NCI-H524 treated with DMSO at 0.1 percent for 48 hours (cell line): ENCODE measurements at regions not wholly inside any gene's neighbourhood (a gene's known extent, or its start where the extent isn't known, plus 50 kb on each side); places are given as distances from the start of the nearest gene placed in this dataset.
"Not testable (repeated sequence)": the region's sequence is repeated elsewhere in the genome, so short reads cannot be mapped to it uniquely, and the experiment has no call there.

Experiments used
- DNase-seq: peaks from one replicate; lab custom pipeline; 2025; lab: John Stamatoyannopoulos, UW

DNA sequence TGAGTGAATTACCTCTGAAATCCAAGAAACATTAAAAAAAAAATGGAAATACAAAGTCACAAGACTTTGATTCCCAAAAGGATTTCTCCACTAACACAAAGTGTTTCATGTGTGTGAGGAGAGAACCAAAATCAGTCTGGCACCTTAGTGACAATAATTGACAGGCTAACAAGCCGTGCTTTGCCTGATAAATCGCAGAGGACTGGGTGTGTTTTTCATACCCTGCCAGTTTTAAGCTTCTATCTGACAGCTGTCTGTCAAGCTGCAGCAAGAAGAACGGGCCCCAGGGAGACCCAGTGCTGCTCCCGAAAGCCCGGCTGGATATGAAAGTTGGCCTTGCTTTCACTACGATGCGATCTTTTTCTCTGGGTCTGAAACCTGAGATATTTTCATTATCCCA lies 101.6 kb upstream of the KCNK2 start:
- DNase-seq, result no peak

DNA sequence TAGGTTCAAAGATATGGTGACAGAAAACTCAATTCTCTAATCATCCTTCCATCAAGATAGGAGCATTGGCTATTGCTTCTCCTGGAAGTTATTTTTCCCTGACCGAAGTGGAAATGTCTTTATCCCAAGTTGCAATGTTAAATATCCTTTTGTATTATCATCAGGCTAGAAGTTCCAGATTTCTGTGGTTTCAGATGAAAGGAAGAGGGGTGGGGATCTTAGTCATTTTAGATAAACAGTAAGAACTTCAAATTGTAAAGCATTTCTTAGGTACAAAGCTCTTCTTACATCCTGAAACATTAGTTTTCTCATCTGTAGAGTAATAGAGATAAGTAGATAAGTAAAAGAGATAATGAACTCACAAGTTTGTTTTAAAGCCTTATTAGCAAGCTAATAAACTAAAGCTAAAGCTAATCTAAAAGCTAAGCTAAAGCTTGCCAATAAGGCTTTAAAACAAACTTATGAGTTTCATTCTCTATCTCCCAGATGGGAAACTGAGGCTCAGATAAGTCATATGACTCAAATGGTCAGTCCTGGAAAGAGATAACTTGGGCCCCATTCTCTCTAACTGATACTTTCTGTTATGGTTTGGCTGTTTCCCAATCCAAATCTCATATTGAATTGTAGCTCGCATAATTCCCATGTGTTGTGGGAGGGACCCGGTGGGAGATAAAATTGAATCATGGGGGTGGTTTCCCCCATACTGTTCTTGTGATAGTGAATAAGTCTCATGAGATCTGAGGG lies 99.2 kb upstream of the KCNK2 start:
- no peak for DNase-seq

DNA sequence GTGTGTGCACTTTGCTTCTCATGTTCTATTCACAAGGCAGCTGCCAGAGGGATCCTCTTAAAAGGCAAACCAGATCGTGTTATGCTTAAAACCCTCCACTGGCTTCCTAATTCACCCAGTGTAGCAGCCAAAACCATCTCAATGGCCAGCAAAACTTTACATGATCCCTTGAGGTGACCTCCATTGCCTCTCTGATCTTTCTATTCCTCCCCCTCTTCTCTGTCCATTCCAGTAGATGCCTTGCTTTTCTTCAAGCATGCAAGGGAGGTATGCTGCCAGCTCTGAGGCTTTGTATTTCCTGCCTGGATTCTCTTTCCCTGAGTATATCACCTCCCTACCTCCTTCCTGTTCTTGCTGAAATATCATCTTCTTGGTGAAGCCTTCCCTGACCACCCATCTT lies 93.2 kb upstream of the KCNK2 start:
- no peak for DNase-seq

DNA sequence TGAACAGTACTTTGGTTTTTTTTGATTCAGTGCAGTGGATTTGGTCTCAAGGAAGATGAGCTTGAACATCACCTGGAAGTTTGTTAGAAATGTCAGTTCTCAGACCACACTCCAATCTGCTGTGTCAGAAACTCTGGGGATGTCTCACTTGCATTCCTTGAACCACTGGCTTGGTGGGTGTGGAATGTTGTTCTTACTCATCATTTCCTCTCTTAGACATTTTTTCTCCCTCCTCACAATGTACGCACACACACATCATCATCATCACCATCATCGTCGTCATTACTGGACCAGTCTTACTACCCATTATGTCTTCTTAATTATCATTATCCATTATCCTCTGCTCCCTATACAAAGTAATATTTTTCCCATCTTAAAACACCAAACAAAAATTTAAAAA lies 91.9 kb upstream of the KCNK2 start:
- DNase-seq, result no peak

DNA sequence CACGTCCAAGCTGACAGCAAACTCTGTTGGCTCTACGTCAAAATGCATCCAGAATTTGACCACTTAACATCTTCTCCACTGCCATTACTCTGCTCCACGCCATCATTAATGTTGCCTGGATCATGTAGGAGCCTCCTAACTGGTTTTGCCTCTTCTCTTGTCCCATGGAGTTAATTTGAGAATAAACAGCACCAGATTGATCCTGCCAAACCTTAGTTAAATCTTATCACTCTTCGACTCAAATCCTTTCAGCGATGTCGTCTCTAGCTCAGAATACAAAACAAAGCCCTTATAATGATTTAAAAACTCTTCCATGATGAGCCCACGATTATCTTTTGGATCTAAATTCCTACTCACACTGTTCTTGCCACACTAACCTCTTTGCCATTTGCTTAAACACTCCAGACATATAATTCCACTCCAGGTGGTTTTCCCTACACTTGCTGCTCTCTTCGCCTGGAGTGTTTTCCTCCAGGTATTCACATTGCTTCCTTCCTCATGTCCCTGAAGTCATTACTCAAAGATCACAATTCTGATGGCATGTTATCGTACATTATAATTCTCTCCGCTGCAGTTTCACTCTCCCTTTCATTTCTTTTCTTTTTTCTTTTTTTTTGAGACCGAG lies 90.7 kb upstream of the KCNK2 start:
- DNase-seq, result no peak

DNA sequence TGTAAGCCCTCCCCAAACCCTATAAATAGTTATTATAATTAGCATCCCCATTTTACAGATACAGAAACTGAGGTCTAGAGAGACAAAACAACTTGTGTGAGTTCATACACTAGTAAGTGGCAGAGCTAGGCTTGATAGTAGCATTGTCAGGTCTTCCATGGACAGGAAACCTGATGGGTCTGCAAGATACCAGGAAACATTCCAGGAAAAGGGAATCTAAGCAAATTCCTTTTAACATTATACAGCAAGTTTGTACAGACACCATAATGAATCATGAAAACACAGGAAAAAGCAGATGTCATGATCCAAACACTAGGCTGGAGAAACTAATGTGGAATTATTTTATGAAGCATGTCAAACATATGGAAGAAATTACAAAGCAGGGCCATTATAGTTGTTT lies 89.1 kb upstream of the KCNK2 start:
- DNase-seq, result no peak

DNA sequence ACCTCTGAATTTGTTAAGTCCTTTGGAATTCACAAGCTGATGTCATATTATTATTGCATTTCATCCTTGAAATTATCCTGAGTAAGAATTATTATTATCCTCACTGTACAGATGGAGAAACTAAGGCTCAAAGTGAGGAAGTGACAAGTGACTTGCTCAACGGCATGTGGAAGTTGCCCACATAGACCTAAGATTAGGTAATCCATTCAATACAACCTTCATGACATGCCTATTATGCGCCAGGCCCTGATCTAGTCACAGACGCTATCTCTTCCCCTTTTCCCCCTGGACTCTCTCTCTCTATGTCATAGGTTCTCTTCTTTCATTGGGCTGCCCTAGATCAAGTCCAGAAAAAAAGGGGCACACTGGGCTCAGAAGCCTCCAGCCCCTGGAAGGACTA lies 84.9 kb upstream of the KCNK2 start:
- no peak for DNase-seq

DNA sequence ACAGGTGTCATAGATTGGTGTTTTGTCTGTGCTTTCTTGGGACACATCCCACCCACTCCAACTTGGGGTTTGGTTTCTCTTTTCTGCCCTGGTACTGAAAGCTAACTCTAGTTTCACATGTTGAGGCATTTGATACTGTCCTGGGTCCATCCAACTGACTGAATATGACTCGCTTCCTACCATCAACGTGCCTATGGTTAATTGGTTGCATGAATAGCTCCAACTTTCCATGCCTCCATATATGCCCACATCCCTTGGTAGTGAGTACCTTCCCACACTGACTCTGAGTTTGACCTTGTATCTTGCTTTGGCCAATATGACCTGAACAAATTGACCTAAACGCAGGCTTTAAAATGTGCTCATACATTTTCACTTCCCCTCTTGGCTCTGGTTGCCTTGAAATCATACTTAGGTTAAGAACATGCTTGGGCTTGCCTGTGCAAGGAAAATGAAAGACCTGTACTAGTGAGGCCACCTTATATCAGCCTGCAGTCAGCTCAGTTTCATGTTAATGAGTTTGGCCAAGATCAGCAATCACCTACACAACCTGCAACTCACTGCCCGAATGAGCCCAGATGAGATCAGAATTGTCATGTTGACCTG lies 81.0 kb upstream of the KCNK2 start:
- no peak for DNase-seq

DNA sequence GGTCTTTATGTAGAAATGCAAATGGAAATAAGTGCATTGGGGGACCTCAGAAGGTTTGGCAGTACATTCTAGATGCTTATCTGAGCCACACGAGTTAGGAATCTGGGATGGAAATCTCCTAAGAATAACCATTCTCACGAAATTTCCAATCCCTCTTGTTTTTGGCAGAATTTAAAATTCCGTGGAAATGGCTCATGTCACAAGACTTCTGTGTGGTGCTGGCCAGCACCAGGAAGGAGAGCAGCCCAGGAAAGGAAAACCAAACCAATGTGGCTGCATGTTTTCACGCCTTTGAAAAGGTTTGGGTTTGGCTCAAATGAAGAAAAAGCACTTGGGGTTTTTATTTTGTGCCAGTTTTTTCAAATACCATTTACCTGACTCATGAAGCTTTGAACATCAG lies 80.1 kb upstream of the KCNK2 start:
- DNase-seq, result no peak

DNA sequence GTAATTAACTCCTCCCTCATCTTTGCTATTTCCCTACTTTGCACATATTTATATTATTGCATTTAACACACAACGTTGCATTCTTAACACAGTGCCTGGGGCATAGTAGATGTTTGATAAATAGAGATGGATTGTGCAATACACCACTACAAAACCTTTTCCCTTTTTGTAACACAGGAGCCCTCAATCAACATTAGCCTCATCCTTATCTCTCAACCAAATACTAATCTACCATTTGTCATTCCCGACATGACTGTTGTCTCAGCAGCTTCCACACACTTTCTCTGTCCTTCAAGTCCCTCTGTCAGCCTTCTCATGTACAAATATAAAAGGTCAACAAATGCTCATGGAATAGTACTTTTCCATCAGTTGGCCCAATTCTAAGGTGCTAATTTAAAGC lies 78.9 kb upstream of the KCNK2 start:
- no peak for DNase-seq

DNA sequence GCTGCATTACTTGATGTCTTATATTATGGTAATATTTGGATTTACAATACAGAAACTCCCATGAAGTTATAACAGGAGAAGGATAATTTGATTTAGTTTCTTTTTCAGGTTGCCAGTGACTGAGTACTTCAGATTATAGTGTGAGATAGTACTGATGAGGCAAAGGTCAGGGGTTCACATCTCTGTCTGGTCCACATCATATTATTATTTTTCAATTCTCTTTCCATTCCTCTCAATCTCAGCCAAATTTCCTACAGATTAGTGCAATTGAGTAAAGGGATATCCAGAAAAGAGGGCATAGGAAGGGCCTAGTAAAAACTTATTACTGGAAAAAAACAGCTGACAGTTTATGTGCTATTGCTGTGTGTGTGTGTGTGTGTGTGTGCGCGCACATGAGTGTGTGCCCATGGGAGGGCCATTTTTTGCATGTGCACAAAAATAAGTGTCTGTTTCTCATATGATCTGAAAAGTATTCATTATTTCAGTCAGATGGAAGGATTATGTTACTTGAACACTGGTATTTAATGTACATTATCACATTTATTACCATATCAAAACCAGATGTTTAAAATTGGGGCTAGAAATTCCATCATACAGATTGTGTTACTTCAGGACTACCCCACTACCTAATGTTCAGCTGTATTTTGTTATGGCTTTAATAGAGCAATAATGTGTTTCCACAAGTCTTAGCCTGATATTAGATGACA lies 78.3 kb upstream of the KCNK2 start:
- no peak for DNase-seq

DNA sequence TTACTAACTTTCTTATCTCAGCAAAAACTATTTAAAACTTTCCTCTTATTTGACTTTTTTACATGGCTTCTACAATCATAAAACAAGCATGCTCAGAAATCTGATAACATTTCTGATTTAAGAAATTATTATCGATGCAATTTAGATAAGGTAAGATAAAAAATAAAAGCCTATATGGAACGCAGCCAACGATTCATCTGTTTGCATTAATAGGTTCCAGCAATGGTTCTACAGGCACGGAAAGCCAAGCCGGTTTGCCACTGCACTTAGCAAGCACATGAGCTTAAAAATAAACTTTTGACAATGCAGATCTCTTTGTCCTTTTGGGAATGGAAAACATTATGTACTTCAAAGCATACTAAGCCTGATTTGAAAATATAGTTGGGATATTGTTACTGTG lies 77.5 kb upstream of the KCNK2 start:
- no peak for DNase-seq

DNA sequence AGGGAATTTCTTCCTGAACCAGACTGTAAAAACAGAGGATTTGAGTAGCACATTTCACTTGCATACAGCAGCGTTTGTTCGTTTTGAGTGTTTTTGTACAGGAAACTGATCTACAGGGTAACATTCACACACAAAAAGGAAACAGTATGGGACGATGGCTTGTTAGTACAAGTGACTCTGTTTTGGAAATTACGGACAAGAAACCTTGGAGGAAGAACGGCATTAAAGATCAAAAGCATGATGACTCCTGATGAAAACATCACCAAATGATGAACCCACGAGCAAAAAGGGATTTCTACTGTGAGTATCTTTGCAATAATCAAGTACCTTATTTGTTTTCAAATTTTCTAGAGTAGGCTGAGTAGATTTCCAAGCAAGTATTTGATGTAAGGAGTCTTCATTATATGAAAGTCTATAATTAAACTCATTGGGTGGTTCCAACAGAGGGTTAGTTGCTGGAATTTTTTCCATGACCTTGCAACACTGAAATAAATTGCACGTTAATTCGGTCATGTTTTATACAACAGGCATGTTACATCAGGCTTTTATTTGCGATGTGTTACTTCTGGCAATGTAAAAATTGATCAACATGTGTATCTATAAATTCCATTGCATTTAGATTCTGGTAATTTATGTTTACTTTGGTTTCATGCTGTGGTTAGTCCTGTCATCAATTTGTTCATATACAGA lies 76.7 kb upstream of the KCNK2 start:
- DNase-seq, result no peak

DNA sequence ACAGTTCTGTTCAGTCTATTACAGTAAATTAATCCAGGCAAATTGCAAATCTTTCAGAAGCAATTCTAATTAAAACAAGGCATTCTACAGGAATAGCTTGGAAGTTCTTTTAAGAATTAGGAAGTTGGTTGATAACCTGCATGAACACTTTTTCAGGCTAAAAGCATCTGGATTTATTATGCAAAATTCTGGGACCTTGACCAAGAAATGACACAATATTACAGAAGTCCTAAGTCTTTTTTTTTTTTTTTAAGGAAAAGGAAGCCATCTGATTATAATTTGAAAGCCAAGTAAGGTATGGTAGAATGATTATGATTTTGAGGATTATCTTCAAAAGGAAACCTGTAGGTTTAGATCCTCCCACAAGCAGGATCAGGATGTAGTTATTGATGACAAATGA lies 74.7 kb upstream of the KCNK2 start:
- no peak for DNase-seq

DNA sequence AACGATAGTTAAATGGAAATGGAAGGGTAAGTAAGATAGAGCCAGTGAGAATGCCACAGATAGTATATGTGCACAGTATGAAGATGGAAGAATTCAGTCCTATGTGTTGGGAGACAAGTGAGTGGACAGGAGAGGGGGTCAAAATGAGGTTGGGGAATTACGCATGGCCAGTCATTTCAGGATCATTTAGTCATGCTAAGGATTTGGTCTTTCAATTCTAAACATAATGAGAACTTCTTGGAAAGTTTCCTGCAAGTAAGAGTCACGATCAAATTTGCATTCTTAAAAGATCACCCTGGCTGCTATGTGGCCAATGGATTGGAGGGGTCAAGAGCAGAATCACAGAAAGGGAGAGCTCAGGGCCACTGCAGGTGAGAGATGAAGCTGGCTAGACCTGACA lies 64.0 kb upstream of the KCNK2 start:
- no peak for DNase-seq

DNA sequence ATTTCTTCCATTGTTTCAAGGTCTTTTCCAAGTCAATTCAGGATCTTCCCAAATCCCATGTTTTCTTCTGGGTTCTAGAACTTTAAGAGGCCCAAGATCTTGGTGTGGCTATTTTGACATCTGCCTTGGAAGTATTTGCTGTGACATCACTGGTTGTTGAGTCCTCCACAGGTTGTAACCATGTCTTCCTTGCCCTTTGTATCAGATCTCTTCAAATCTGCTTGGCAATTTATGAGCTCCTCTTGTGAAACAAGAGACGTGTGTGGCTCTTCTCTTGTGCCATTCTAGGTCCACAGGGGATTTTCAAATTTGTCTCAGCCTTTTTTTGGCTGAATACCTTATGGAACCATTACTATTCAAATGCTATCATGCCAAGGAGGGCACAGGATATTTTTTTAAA lies 60.3 kb upstream of the KCNK2 start:
- DNase-seq, result no peak

DNA sequence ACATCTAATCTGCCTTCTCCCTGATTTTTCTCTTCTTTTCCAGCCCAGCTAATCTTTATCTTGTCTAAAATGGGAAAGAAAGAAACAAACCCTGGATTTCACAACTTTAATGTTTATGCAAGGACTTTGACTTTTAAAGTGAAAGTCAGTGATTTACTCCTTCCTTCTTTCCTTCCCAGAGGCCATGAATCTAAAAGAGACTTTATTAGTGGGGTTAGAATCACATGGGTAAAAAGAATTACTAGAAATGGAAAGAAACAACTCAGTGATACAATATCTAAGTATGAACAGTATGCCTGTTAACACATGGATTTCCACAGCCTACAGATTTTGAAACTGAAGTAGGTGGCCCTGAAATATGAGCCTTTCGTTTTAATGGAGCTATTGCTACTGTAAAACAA lies 59.8 kb upstream of the KCNK2 start:
- no peak for DNase-seq

DNA sequence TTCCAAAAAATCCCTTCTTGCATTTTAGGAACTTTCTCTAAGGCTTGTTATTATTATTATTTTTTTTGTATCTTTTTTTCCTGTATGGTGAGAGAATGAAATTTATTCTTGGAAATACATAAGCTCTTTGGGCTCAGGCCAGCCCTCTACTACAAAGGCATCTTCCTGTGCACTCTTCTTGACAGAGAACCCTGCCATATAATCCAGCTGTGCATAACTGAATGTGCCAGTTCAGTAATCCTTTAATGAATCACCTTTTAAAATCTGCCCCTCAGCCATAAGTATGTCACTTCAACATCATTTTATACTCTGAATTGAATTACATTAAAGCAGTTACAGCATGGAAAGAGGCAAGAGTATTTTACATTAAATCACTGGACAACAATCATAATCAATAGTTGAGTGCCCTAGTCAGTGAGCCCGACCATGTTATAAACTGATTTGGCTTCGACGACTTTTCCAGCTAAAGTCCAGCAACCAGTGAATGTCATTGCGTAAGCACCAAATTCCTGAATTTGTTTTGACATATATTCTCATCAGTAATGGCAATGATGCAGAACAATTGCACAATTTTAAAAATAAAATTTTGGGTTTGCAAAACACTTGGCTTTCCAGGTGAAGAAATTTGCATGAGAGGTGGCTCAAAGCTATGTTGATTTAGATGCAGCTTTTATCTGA lies 59.2 kb upstream of the KCNK2 start:
- no peak for DNase-seq

DNA sequence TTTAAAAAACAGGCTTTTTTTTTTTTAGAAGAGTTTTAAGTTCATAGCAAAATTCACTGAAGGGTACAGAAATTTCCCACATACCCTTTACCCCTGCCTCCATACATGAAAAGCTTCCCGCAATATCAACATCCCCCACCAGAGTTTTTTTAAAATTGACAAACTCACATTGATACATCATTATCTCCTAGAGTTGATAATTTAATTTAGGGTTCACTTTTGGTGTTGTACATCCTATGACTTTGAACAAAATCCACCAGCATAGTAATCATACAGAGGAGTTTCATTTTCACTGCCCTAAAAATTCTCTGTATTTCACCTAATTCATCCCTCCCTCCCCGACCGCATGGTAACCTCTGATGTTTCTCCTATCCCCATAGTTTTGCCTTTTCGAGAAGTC lies 53.6 kb upstream of the KCNK2 start:
- no peak for DNase-seq

DNA sequence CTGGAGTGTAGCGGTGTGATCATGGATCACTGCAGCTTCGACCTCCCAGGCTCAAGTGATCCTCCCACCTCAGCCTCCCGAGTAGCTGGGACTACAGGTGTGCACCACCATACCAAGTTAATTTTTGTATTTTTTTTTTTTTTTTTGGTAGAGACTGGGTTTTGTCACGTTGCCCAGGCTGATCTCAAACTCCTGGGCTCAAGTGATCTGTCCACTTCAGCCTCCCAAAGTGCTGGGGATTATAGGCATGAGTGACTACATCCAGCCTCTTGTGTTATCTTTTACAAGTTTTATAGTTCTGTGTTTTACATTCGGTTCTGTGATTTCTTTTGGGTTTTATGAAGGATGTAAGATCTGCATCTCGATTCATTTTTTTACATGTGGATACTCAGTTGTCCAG lies 52.0 kb upstream of the KCNK2 start:
- DNase-seq, result not testable (repeated sequence)

DNA sequence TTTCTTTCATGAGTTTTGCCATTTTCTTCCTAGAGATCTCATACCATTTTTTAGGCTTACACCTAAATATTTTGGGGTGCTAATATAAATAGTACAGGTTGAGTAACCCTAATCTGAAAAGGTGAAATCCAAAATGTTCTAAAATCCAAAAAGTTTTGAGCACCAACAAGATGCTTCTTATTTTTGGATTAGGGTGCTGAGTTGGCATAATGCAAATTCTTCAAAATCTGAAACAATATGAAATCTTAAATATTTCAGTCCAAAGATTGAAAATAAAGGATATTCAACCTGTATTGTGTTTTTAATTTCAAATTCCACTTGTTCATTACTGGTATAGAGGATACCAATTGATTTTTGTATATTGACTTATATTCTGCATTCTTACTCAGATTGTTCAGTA lies 51.1 kb upstream of the KCNK2 start:
- DNase-seq, result no peak
